GM23338 (cell line): ENCODE measurements at regions not wholly inside any gene's neighbourhood (a gene's known extent, or its start where the extent isn't known, plus 50 kb on each side); places are given as distances from the start of the nearest gene placed in this dataset.

Experiments
- ATAC-seq: fragments of 200-7000 bp; cut with Tn5 transposase; 3 replicates; pipeline ENCODE4 v1.9.1; 2020
- DNase-seq: peaks from one replicate; pipeline ENCODE4 v3.0.0-alpha.2; 2015; ENCODE audit warnings: low spot score
- H2AFZ ChIP-seq: fragments of 200-600 bp; sonication (generic); 2 replicates; pipeline ENCODE4 v1.8.0; 2016; ENCODE audit warnings: antibody characterized with exemption, mild to moderate bottlenecking, moderate library complexity
- H3F3A ChIP-seq: fragments of 200-600 bp; sonication (generic); replicated peaks from 2 replicates; pipeline ENCODE4 v1.8.0; 2017; ENCODE audit warnings: antibody characterized with exemption, mixed run types, low read depth
- H3K27ac ChIP-seq: fragments of 200-600 bp; sonication (generic); 2 replicates; pipeline ENCODE4 v1.6.1; 2016; ENCODE audit warnings: low read depth
- H3K27me3 ChIP-seq: fragments of 200-600 bp; sonication (generic); 2 replicates; pipeline ENCODE4 v1.8.0; 2016; ENCODE audit warnings: mild to moderate bottlenecking, mixed run types, moderate library complexity; ENCODE audit not compliant: insufficient read depth
- H3K36me3 ChIP-seq: fragments of 200-600 bp; sonication (generic); 2 replicates; pipeline ENCODE4 v1.8.0; 2016; ENCODE audit warnings: mild to moderate bottlenecking; ENCODE audit not compliant: insufficient read depth
- H3K4me1 ChIP-seq: fragments of 200-600 bp; sonication (generic); 2 replicates; pipeline ENCODE4 v1.8.0; 2016; ENCODE audit warnings: mild to moderate bottlenecking, moderate library complexity; ENCODE audit not compliant: insufficient read depth
- H3K4me2 ChIP-seq: fragments of 200-600 bp; sonication (generic); 2 replicates; pipeline ENCODE4 v1.7.1; 2017; ENCODE audit warnings: mixed run types
- H3K4me3 ChIP-seq: fragments of 200-600 bp; sonication (generic); 2 replicates; pipeline ENCODE4 v1.6.1; 2016; ENCODE audit warnings: mixed run types
- H3K79me2 ChIP-seq: fragments of 200-600 bp; sonication (generic); replicated peaks from 2 replicates; pipeline ENCODE4 v1.8.0; 2017; ENCODE audit warnings: mild to moderate bottlenecking; ENCODE audit not compliant: insufficient read depth
- H3K9me2 ChIP-seq: fragments of 200-600 bp; sonication (generic); 2 replicates; pipeline ENCODE4 v1.8.0; 2017; ENCODE audit not compliant: insufficient read depth
- H4K20me1 ChIP-seq: fragments of 200-600 bp; sonication (generic); replicated peaks from 2 replicates; pipeline ENCODE4 v1.8.0; 2017; ENCODE audit warnings: mild to moderate bottlenecking; ENCODE audit not compliant: insufficient read depth
- H3K27ac Mint-ChIP-seq: 2 replicates; pipeline ENCODE4 v1.8.0; 2020; ENCODE audit warnings: inconsistent platforms, mild to moderate bottlenecking, moderate library complexity, mixed read lengths
- H3K27me3 Mint-ChIP-seq: 3 replicates; pipeline ENCODE4 v1.8.0; 2022; ENCODE audit warnings: low read depth, mild to moderate bottlenecking, moderate library complexity, mixed read lengths, inconsistent platforms; ENCODE audit not compliant: insufficient read depth, poor library complexity
- H3K36me3 Mint-ChIP-seq: 3 replicates; pipeline ENCODE4 v1.8.0; 2021; ENCODE audit warnings: low read depth, mild to moderate bottlenecking, inconsistent platforms, moderate library complexity, mixed read lengths
- H3K4me1 Mint-ChIP-seq: 3 replicates; pipeline ENCODE4 v1.8.0; 2020; ENCODE audit warnings: mild to moderate bottlenecking, inconsistent platforms, mixed read lengths
- H3K4me3 Mint-ChIP-seq: 3 replicates; pipeline ENCODE4 v1.8.0; 2021; ENCODE audit warnings: moderate library complexity, mild to moderate bottlenecking, inconsistent platforms, mixed read lengths
- H3K9me3 Mint-ChIP-seq: 3 replicates; pipeline ENCODE4 v1.8.0; 2020; ENCODE audit warnings: moderate library complexity, mild to moderate bottlenecking, inconsistent platforms, mixed read lengths
- CREB1 ChIP-seq: fragments of 250-450 bp; sonication (Bioruptor Pico); IDR thresholded peaks from 2 replicates; pipeline ENCODE4 v1.5.0; 2020; ENCODE audit warnings: low read depth, mild to moderate bottlenecking, moderate library complexity
- EZH2 ChIP-seq: fragments of 200-600 bp; sonication (generic); IDR thresholded peaks from one replicate; pipeline ENCODE4 v1.8.0; 2017; ENCODE audit warnings: antibody characterized with exemption, mild to moderate bottlenecking, low read depth; ENCODE audit not compliant: unreplicated experiment
- EZH2phosphoT487 ChIP-seq: fragments of 200-600 bp; sonication (generic); IDR thresholded peaks from one replicate; pipeline ENCODE4 v1.8.1; 2018; ENCODE audit warnings: antibody characterized with exemption; ENCODE audit not compliant: unreplicated experiment
- JUNB ChIP-seq: IDR thresholded peaks from one replicate; pipeline ENCODE4 v1.6.1; 2016; ENCODE audit warnings: antibody characterized with exemption; ENCODE audit not compliant: unreplicated experiment
- NANOG ChIP-seq: IDR thresholded peaks from 2 replicates; pipeline ENCODE4 v1.6.1; 2016; ENCODE audit warnings: antibody characterized with exemption, borderline replicate concordance
- POLR2AphosphoS5 ChIP-seq: IDR thresholded peaks from 2 replicates; pipeline ENCODE4 v1.6.1; 2016; ENCODE audit warnings: antibody characterized with exemption, low read depth
- STAT1 ChIP-seq: IDR thresholded peaks from one replicate; pipeline ENCODE4 v1.6.1; 2016; ENCODE audit warnings: antibody characterized with exemption; ENCODE audit not compliant: unreplicated experiment
- ZNF114 ChIP-seq: fragments of 250-450 bp; sonication (Bioruptor Pico); IDR thresholded peaks from 2 replicates; pipeline ENCODE4 v1.5.0; 2020; ENCODE audit warnings: mild to moderate bottlenecking, moderate library complexity
- ZNF331 ChIP-seq: fragments of 250-450 bp; sonication (Bioruptor Pico); IDR thresholded peaks from 2 replicates; pipeline ENCODE4 v1.5.0; 2020; ENCODE audit warnings: low read depth, mild to moderate bottlenecking, moderate library complexity
- TF ChIP-seq, protein P1 (sequence below): fragments of 250-450 bp; sonication (Bioruptor Pico); IDR thresholded peaks from 2 replicates; pipeline ENCODE4 v1.5.0; 2020; ENCODE audit warnings: mild to moderate bottlenecking, moderate library complexity
- TF ChIP-seq, protein P2 (sequence below), 2 experiments: fragments of 200-600 bp in 1 of 2; sonication (generic) in 1 of 2; conservative IDR thresholded peaks; 2 replicates each; pipeline versions ENCODE4 v1.5.1 to v1.6.1; 2016 to 2017; ENCODE audit warnings: antibody characterized with exemption in 2 of 2, low read depth in 2 of 2, mild to moderate bottlenecking in 2 of 2, moderate library complexity in 1 of 2
- TF ChIP-seq, protein P3 (sequence below): IDR thresholded peaks from 2 replicates; pipeline ENCODE4 v1.6.1; 2016; ENCODE audit warnings: antibody characterized with exemption
- TF ChIP-seq, protein P4 (sequence below): IDR thresholded peaks from one replicate; pipeline ENCODE4 v1.6.1; 2018; ENCODE audit warnings: antibody characterized with exemption; ENCODE audit not compliant: unreplicated experiment

DNA sequence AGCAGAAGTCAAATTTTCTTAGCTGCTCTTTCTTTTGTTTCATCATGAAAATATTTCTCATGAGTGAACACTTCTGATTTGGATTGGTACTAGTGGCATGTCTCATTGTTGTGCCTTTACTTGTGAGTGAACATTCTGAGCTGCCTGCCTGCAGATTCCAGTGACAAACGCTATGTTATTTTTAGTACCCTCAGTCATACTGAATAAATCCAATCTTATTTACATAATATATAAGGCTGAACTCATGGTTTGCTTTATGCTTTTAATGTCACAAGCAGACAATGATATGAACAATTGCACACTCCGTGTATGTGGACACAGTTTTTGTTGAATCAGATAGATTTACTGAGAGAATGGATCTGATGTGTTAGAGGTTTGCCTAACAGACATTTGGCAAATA lies 67.8 kb downstream of the ACTBL2 start:
- TF ChIP-seq JUNB: no peak
- no peak for TF ChIP-seq ZNF114 (CRISPR knock-in tag)
- TF ChIP-seq ZNF331 (CRISPR knock-in tag): no peak
- no peak for TF ChIP-seq POLR2AphosphoS5
- TF ChIP-seq, protein P1, sequence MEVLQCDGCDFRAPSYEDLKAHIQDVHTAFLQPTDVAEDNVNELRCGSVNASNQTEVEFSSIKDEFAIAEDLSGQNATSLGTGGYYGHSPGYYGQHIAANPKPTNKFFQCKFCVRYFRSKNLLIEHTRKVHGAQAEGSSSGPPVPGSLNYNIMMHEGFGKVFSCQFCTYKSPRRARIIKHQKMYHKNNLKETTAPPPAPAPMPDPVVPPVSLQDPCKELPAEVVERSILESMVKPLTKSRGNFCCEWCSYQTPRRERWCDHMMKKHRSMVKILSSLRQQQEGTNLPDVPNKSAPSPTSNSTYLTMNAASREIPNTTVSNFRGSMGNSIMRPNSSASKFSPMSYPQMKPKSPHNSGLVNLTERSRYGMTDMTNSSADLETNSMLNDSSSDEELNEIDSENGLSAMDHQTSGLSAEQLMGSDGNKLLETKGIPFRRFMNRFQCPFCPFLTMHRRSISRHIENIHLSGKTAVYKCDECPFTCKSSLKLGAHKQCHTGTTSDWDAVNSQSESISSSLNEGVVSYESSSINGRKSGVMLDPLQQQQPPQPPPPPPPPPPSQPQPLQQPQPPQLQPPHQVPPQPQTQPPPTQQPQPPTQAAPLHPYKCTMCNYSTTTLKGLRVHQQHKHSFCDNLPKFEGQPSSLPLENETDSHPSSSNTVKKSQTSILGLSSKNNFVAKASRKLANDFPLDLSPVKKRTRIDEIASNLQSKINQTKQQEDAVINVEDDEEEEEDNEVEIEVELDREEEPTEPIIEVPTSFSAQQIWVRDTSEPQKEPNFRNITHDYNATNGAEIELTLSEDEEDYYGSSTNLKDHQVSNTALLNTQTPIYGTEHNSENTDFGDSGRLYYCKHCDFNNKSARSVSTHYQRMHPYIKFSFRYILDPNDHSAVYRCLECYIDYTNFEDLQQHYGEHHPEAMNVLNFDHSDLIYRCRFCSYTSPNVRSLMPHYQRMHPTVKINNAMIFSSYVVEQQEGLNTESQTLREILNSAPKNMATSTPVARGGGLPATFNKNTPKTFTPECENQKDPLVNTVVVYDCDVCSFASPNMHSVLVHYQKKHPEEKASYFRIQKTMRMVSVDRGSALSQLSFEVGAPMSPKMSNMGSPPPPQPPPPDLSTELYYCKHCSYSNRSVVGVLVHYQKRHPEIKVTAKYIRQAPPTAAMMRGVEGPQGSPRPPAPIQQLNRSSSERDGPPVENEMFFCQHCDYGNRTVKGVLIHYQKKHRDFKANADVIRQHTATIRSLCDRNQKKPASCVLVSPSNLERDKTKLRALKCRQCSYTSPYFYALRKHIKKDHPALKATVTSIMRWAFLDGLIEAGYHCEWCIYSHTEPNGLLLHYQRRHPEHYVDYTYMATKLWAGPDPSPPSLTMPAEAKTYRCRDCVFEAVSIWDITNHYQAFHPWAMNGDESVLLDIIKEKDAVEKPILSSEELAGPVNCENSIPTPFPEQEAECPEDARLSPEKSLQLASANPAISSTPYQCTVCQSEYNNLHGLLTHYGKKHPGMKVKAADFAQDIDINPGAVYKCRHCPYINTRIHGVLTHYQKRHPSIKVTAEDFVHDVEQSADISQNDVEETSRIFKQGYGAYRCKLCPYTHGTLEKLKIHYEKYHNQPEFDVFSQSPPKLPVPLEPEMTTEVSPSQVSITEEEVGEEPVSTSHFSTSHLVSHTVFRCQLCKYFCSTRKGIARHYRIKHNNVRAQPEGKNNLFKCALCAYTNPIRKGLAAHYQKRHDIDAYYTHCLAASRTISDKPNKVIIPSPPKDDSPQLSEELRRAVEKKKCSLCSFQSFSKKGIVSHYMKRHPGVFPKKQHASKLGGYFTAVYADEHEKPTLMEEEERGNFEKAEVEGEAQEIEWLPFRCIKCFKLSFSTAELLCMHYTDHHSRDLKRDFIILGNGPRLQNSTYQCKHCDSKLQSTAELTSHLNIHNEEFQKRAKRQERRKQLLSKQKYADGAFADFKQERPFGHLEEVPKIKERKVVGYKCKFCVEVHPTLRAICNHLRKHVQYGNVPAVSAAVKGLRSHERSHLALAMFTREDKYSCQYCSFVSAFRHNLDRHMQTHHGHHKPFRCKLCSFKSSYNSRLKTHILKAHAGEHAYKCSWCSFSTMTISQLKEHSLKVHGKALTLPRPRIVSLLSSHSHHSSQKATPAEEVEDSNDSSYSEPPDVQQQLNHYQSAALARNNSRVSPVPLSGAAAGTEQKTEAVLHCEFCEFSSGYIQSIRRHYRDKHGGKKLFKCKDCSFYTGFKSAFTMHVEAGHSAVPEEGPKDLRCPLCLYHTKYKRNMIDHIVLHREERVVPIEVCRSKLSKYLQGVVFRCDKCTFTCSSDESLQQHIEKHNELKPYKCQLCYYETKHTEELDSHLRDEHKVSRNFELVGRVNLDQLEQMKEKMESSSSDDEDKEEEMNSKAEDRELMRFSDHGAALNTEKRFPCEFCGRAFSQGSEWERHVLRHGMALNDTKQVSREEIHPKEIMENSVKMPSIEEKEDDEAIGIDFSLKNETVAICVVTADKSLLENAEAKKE (CRISPR knock-in tag): no peak
- TF ChIP-seq, protein P2, sequence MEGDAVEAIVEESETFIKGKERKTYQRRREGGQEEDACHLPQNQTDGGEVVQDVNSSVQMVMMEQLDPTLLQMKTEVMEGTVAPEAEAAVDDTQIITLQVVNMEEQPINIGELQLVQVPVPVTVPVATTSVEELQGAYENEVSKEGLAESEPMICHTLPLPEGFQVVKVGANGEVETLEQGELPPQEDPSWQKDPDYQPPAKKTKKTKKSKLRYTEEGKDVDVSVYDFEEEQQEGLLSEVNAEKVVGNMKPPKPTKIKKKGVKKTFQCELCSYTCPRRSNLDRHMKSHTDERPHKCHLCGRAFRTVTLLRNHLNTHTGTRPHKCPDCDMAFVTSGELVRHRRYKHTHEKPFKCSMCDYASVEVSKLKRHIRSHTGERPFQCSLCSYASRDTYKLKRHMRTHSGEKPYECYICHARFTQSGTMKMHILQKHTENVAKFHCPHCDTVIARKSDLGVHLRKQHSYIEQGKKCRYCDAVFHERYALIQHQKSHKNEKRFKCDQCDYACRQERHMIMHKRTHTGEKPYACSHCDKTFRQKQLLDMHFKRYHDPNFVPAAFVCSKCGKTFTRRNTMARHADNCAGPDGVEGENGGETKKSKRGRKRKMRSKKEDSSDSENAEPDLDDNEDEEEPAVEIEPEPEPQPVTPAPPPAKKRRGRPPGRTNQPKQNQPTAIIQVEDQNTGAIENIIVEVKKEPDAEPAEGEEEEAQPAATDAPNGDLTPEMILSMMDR (conservative IDR thresholded peaks at IDR 0.05; ENCODE audit: low read depth in 2 of 2): no peak
- TF ChIP-seq, protein P3, sequence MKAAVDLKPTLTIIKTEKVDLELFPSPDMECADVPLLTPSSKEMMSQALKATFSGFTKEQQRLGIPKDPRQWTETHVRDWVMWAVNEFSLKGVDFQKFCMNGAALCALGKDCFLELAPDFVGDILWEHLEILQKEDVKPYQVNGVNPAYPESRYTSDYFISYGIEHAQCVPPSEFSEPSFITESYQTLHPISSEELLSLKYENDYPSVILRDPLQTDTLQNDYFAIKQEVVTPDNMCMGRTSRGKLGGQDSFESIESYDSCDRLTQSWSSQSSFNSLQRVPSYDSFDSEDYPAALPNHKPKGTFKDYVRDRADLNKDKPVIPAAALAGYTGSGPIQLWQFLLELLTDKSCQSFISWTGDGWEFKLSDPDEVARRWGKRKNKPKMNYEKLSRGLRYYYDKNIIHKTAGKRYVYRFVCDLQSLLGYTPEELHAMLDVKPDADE: no peak
- TF ChIP-seq, protein P4, sequence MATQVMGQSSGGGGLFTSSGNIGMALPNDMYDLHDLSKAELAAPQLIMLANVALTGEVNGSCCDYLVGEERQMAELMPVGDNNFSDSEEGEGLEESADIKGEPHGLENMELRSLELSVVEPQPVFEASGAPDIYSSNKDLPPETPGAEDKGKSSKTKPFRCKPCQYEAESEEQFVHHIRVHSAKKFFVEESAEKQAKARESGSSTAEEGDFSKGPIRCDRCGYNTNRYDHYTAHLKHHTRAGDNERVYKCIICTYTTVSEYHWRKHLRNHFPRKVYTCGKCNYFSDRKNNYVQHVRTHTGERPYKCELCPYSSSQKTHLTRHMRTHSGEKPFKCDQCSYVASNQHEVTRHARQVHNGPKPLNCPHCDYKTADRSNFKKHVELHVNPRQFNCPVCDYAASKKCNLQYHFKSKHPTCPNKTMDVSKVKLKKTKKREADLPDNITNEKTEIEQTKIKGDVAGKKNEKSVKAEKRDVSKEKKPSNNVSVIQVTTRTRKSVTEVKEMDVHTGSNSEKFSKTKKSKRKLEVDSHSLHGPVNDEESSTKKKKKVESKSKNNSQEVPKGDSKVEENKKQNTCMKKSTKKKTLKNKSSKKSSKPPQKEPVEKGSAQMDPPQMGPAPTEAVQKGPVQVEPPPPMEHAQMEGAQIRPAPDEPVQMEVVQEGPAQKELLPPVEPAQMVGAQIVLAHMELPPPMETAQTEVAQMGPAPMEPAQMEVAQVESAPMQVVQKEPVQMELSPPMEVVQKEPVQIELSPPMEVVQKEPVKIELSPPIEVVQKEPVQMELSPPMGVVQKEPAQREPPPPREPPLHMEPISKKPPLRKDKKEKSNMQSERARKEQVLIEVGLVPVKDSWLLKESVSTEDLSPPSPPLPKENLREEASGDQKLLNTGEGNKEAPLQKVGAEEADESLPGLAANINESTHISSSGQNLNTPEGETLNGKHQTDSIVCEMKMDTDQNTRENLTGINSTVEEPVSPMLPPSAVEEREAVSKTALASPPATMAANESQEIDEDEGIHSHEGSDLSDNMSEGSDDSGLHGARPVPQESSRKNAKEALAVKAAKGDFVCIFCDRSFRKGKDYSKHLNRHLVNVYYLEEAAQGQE: no peak
- no peak for TF ChIP-seq NANOG
- no peak for TF ChIP-seq EZH2
- no peak for TF ChIP-seq STAT1
- TF ChIP-seq EZH2phosphoT487: no peak
- no peak for TF ChIP-seq CREB1
- Histone ChIP-seq H3K4me2 (no peak overlapping the region), H3K27ac (no peak overlapping the region), H3K4me1 (no peaks in the 10 kb centered on the region), H4K20me1 (no peaks in the 10 kb centered on the region), H3K4me3 (no peak overlapping the region), H3K79me2 (no peaks in the 10 kb centered on the region), H3K36me3 (no peaks in the 10 kb centered on the region), H3F3A (no peaks in the 10 kb centered on the region), H3K9me2 (peaks cover 6% of the 10 kb centered on the region; the same call in 1 of the 2 replicates), H2AFZ (no peak overlapping the region), H3K27me3 (no peaks in the 10 kb centered on the region)
- no peaks in the 10 kb centered on the region for H3K27me3 Mint-ChIP-seq
- H3K4me3 Mint-ChIP-seq: no peak overlapping the region
- no peaks in the 10 kb centered on the region for H3K36me3 Mint-ChIP-seq
- no peak overlapping the region for H3K27ac Mint-ChIP-seq
- H3K4me1 Mint-ChIP-seq: peaks cover 7% of the 10 kb centered on the region
- no peaks in the 10 kb centered on the region for H3K9me3 Mint-ChIP-seq
- DNase-seq (no peak), ATAC-seq (no peak)
